Esophagus mucosa (tissue), 1 donor: ENCODE measurements at regions not wholly inside any gene's neighbourhood (a gene's known extent, or its start where the extent isn't known, plus 50 kb on each side); places are given as distances from the start of the nearest gene placed in this dataset.

Source experiments
- ATAC-seq: fragments of 200-7000 bp; cut with Tn5 transposase; one replicate; pipeline ENCODE4 v1.9.1; 2020
- donor health status: DM: yes; HTN: yes; CAD: no.

DNA sequence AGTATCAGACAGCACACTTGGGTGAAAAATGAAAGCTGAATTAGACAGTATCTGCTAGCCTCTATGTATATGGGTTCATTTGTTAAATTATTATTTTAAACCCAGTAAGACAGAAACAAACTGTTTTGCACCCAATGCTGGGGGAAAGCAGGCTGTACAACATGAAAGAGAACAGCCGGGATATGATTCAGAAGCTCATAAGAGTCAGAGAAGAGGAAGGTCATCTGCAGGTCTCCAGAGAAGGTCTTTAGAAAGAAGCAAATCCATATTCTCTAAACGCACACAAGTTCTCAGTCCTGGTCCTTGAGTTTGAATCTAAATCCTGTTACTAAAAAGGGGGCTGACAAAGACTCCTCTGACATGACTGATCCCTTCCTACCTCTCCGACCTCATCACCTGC, 155.1 kb downstream of the SIPA1L2 start:
- ATAC-seq = no peak

DNA sequence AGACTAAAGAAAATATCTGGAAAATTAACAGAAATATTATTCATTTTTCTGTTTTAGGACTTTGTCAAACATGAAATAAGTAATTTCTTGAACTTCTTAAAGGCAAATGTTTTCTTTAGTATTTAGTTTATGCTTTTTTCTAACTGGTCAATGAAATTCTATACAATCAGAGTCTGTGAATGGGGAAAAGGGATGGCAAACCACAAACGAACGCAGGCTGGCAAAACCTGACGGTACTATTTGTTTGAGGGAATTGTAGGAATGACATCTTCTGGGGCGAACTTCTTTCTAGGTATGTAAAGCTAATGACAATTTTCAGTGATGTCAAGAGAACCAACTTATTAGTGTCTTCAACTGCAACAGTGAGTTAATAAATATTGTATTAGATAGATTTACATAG, 156.0 kb downstream of the SIPA1L2 start:
- ATAC-seq = no peak

DNA sequence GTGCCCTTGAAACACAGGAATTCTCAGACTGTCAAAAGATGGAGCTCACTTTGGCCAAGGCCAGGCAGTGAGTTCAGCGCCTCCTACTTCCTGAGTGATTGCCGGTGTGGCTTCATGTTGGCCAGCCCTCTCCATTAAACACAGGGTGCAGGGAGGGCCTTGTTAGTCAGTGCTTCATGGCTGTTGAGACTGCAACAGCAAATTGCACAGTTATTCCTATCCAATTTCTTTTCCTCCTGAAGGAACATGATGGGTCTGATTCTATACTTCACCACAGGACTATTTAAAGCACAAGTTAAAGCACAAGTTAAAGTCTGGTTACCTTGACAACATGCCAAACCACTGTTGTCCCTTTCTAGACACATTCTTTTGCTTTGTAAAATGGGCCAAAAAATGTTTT, 156.6 kb downstream of the SIPA1L2 start:
- ATAC-seq = peak; percentile 28

DNA sequence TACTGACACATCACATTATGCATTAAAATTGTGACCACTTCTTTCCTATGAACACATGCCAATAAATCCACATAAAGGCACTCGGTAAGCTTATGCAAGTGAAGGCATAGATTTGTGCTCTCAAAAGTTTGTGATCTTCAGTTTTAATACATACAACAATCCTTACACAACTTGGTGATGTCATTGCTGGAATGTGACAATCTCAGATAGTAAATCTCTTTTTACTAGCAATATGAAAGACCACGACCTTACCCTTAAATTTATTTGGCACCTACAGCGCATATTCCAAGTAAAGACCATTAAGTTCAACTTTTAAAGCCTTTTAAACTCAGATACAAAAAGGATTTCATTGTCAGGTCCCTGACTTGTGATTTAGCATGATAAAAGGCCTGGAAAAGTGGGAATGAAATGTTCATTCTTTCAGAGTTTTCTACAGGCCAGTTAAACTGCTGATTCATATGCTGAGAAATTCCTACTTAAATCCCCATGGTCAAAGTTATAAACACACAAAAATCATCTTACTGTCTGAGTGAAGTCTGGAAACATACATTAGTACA, 157.4 kb downstream of the SIPA1L2 start:
- ATAC-seq = no peak

DNA sequence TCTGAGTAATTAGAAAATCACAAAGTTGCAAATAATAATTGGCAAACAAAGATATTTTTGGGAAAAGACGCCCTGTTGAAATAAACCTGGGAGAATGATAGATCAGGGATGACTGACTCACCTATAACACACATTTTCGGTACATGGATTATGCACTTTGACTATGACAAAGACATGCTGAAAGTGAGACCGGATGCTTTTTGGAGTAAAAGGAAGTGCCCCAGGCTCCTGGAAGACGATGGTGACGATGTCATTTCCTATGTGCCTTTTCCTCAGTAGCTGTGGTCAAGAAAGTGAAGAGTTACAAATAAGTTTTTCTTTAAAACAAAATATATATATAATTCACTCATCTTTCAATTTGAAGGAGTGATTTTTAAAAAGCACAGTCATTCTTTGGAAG, 158.7 kb downstream of the SIPA1L2 start:
- ATAC-seq = peak; percentile 62

DNA sequence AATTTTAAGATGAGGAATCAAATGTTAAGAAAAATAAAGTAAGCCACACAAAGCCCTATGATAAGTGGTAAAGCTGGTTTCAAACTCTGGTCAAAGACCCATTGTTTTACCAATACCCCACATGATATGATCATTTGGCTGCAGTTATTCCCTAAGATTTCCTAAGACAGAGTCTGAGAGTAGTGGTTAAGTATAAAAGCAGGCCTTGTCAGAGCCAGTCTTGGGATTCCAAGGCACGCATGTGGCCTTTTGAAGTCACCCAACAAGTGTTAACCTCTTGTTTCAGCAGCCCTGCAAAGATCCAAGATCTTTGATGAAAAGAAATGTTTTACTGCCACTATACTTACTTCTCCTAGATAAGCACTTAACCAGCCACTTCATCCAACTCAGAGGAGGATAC, 159.2 kb downstream of the SIPA1L2 start:
- no peak for ATAC-seq

DNA sequence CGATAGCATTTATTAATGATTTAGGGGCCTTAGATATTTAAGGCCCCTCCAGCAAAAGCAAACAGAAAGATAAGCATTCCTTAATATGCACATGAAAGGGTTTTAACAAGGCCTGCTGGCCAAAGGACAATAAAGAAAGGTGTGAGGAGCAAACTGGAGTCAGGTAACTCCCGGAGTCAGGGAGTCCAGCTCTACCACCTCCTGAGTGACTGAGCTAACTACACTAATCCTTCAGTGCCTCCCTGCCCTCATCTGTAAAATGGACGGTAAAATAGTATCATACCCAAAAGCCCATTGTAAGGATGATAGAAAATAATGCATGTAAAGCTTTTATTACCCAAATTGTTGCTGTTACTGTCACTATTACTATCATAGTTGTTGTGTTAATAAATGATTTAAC, 161.7 kb downstream of the SIPA1L2 start:
- no peak for ATAC-seq

DNA sequence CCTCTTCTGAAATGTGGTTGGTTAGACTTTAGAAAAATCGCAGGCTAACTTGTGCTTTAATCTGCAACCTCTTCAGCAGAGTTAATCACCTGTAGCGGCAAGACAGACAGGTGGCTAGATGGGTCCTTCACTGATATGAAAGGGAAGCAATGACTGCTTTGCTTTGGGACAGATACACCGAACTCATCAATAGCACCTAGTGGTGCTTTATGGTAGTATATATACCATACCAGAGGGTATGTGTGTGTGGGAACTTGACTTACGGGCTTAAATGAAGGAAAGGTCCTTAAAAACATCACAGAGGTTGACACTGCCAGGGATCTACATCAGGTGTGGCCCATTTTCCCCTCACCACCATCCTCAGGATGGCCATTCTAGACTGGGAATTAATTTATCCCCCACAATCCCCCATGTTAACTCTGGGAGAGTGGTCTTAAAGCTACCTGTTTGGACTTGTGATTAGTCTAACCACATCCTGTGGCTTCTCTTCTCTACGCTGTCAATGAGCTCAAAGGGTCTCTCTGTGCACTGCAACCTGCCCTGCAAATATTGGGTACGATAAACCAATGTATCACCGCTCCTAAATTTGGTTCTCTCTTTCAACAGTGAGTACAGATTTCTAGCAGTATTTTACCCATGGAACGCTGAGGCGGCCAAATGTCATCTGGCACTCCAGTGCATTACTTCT, 162.7 kb downstream of the SIPA1L2 start:
- no peak for ATAC-seq

DNA sequence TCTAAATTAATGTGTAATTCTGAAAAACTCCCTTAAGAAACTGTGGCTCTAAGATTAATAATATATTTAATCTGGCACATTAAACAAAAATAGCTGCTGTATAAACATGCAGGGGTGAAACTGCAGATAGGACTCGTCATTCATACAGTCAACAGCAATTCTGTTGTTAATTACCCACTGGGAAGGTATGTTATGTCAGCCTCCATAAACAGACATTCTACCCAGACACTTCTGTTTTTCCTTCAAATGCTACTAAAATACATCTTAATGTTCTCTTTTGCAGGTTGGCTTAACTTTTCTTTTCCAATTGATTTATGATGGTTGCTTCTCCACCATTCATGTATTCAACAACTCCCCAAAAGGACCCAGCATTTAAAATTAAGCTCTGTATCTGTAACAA, 165.6 kb downstream of the SIPA1L2 start:
- ATAC-seq = no peak

DNA sequence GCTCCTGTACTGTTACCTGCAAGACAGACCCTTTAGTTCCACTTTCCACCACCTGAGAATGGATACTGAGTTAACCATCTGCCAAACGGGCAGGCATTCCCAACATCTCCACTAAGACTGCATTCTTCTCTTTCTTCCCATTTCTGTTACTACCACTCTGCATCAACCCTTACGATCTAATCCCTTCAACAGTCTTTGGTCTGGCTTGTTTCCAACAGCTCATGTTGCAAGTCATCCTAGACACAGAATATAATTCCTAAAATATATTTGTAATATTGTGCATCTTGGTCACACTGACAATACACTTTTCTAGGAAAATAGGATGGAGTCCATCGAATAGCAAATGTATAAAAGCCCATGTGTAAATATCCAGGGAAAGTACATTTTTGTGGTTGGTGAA, 166.7 kb downstream of the SIPA1L2 start:
- ATAC-seq = no peak

DNA sequence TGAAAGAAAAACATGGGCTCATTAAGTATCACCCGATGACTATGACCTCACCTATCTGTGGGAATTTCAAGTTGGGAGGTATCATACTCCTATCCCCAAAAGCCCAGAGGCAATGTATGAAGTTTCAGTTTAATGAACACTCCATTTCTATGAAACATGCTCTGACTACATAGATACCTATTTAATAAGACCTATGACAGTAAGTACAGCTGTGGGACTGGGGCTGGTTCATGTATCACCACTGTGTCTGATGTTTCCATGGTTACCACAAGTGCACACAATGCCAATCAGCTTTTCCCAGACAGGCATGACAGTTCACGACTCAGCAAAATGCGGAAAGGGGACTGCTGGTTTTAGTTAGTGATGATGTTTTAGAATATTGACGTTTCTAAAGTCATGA, 167.7 kb downstream of the SIPA1L2 start:
- ATAC-seq = peak; percentile 36

DNA sequence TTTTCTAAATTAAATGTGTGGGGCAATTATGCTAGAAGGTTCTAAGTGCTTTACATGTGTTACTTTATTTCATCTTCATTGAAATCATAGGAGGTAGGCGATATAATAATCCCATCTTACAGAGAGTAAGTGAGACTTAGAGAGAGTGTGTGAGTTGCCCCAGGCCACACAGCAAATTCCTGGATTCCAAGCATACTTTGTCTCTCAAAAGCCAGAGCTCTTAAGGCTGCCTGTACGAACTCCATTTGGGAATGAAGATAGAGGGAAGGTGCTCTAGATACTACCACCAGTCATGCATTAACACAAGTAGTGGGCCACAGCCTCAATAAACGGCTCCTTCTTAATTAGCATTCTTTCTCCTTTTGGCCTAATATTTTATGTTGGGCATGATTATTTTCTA, 170.1 kb downstream of the SIPA1L2 start:
- ATAC-seq = no peak

DNA sequence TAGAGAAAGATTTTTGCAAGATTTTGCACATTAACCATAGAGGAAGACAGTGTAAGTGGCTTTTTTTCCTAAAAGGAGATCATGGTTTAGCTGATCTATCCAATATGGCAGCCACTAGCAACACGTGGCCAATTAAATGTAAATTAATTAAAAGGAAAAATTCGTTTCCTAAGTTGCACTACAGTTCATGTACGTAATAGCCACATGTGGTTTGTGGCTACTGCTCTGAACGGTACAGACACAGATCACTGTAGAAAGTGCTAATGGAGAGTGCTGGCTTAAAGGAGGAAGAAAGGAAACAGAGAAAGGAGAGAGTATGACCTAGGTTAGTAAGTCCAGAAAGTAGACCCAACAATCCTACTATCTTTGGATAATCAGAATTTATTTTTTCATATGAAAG, 170.8 kb downstream of the SIPA1L2 start:
- no peak for ATAC-seq

DNA sequence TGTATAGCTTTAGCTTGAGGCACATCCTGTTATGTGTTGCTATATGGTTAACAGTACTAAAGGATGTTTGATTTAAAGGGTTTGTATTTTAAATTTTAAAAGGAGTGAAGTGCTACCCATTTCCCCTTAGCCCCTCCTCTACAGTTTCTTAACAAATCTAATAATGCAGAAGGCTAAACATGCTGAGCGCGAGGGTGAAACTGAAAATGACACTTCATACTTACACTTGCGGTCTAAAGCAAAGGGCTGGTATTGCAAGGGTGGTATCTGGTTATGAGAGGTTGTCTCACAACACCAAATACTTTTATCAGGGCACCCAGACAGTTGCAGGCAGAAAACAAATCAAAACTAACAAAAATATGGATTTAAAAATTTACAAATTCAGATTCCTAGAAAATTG, 172.3 kb downstream of the SIPA1L2 start:
- ATAC-seq = no peak

DNA sequence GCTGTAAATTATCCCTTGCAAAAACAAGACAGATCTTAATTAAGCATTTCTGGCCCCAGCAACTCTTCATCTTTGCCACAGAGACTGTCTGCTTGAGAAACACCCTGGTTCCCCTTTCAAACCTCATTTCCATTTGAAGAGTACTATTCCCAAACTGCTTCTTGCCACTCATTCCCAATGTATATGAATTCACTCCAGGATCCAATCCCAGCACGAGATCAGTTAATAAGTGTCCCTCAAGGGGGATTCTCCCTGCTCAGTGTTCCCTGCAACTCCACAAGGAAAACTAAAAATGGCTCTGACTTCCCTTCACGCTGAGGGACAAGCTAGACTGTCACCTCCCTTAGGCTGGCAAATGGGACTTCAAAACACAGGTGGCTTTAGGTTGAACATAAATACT, 173.2 kb downstream of the SIPA1L2 start:
- no peak for ATAC-seq

DNA sequence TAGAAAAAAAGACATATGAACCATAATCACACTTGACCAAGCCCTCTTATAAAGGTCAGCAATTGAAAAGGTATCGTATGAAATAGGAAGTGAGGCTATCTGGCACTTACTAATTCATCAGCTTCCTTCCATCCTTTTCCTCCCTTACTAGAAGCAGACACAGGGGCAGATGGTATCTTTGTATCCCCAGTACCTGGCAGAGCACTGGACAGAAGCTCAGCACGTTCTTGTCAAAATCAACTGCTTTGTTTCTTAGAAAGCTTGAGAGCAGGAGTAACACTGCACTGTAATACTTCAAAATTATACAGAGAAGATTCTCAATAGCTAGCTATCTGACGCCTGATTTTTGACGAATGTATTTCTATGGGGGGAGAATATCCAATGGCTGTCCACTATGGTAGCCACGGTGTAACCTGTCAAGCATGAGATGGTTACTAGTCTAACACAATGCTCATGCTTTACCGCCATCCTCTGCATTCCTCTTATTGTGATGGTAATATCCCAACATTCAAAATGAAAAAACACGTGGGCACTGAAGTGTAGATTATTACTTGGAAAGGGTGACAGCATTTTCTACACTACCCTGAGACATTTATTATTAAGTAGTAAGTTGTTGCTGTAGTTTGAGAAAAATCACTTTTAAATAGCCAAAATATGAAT, 175.6 kb downstream of the SIPA1L2 start:
- ATAC-seq = no peak

DNA sequence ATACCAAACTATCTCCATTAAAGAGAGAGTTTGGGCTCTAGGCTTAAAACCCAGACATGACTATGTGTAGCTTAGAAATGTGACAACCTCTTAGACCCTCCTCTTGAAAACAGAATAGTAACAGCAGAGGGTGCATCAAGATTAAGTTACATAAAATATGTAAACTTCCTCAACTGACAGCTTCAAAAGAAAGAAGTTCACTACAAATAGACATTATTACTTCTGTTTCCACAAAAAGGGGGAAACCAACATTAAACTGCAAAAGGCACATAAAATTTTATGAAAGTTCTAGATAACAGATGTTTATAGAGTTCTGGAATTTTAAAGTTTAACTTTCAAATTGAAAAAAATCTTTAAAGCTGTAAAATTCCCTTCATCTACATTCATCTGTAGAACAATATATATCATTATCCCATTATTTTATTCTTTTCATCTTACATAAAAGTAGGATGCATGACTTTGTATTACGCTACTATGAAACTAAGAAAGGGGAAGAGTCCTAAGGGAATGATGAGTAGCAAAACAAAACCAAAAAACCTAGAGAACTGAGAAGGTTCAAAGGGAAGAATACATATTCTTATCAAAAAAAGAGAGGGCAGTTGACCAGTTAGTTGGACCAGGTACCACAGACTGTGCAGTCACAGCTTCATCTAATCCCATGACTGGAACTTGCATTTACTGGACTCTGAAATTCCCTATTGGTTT, 177.0 kb downstream of the SIPA1L2 start:
- ATAC-seq = no peak

DNA sequence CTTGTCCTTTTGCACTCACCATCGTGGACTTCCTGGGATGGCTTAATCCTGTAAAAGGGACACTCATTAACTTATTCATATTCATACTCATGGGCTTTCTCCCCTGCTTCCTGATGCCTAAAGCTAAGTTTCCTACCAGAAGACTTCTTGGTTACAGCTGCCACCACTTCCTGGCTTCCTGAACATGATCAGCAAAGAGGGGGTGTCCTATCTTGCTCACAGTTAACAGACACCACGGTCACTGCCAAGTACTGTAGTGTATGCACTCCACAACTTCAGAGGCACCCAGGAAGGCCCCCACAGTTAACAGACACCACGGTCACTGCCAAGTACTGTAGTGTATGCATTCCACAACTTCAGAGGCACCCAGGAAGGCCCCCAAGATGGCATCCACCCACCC, 177.8 kb downstream of the SIPA1L2 start:
- ATAC-seq = no peak

DNA sequence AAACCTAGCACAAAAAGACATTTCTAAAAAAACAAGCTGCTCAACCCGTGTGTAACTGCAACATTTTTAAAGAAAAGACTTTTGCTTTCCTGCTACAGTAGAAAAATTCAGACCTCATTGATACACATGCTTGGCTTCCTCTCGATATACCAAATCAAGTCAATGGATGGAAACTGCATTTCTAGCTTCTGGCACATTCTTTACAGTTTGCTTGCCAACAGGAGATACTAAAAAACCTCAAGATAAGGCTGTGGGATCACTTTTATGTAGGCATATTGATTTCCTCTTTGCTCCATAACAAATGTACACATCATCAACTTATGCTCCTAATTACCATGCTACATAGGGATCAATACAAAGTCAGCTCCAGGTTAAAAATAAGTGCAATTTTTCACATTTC, 178.4 kb downstream of the SIPA1L2 start:
- no peak for ATAC-seq

DNA sequence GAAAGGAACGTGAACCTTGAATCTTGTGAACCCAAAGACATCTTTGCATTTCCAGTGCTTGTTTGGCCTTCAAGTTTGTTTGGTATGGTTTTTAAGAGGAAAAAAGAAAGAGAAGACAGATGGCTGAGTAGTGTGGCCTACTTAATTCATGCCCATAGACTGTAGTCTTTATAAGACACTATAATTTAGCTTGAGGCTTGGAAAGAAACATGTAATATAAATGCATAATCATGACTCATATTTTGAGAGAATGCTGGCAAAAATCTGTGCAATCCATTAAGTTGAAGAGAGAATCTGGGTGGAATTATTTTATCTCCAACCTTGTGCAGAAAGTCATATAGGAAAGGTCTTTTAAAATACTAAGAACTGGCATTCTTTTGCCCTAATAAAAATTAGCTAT, 179.3 kb downstream of the SIPA1L2 start:
- no peak for ATAC-seq

DNA sequence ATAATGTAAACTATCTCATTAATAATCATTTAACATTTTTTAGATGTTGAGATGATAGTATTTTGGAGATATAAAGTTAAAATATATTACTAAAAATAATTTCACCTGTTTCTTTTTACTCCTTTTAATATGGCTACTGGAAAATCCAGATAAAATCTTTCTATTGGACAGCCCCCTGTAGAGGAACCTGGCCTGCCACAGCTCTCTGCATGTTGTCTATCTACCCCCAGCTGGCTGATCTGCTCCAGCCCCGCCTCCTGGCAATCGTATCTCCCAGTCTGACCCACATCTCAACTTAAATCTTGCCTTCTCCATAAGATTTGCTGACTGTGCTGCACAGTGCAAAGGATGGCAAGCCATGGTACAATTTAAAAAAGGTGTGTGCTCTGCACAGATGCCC, 182.8 kb downstream of the SIPA1L2 start:
- ATAC-seq = no peak

DNA sequence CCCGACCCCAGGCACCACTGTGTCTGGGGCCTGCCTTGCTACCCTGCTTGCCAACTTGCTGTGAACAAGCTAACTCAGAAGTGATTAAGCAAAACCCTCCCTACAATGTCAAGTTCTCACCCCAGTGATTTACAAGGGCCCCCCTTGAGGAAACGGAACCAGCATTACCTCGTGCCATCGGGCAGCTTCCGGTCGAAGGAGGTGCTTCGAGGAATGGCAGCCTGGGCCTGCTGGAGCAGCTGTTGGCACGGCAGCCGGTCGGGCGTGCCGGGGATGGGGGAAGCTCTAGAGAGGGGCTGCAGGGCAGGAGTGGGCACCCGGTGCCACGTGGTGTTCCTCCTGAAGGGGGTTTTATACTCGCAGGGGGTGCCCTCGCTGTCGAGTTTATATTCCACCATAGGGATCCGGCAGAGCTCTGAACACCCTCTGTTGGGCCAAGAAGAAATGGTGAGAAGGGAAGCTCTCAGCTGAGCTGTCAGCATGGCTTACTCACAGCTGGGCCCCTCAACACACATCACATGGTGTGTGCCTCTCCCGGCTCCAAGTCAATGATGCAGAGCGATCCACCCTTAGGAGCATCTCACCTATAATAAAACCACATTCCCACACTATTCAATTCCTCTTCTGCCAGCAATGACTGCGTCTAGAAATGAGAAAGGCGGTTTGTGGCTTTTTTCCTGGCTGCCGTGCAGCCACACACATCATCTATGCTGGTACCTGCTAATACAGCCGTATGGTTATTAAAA, 184.4 kb downstream of the SIPA1L2 start:
- ATAC-seq = no peak

DNA sequence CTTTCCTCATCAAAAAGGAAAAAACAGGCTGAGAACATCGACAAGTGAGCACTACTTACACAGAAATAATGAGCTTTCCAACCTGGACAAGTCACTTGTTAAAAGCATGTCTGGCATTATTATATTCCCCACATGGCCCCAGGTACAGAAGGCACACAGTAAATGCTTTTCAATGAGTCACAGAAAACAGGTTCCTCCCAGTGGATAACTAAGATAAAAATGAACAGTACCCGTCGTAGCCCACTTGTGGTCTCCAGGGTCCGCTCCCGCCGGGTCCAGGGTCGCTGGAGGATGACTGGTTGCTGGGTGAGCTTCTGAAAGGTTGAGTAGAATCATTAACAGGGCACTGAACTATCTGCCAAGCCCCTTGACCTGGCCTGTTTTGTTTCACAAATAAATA, 186.6 kb downstream of the SIPA1L2 start:
- no peak for ATAC-seq
